ENCODE measurements at regions not wholly inside any gene's neighbourhood (a gene's known extent, or its start where the extent isn't known, plus 50 kb on each side); places are given as distances from the start of the nearest gene placed in this dataset.
A peak's percentile ranks its signal among the peaks of the same experiment; 100 is the strongest.

DNA sequence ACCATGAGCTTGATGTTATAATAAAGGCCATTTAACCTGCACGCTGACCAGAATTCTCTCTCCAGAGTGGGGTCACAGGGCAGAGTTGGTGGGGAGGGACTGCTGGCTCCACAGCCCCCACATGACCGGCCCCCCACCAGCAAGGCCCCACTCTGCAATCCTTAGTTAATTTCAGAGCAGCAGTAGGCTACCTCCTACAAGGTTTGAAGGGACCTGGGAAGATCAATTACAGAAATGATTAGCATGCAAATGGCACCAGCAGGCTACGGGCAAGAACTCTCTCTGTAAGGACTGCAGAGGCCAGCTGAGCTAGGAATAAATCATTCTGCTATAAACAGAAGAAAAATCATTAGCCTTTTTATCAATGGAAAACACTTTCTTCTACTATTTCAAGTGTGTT lies 135.3 kb downstream of the C1D start:
- DNase-seq: no peak

DNA sequence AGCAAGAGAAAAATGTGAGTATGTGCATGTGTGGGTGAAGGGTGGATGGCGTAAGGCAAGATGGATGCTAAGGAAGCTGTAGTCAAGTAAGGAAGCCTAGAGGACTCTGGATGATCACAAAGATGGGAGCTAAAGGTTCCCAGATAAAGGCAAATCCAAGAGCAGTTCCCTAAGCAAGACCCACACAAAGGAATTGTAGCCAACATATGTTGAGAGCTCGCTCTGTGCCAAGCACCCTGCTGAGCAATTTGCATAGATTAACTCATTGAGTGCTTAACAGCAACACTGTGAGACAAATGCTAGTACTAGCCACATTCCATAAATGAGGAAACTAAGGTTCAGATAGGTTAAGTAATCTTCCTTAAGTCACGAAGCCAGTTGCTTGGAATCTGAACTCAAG lies 132.6 kb downstream of the C1D start:
- DNase-seq: no peak

- DNase-seq: peak; percentile 83
Measured at GRCh38 chr2:67936969-67937368, 125.8 kb downstream of the C1D start.

- no peak for DNase-seq
Measured at GRCh38 chr2:67938053-67938452, 124.8 kb downstream of the C1D start.

GRCh38 chr2:67945056-67945455 lies 117.7 kb downstream of the C1D start:
- DNase-seq: no peak

DNA sequence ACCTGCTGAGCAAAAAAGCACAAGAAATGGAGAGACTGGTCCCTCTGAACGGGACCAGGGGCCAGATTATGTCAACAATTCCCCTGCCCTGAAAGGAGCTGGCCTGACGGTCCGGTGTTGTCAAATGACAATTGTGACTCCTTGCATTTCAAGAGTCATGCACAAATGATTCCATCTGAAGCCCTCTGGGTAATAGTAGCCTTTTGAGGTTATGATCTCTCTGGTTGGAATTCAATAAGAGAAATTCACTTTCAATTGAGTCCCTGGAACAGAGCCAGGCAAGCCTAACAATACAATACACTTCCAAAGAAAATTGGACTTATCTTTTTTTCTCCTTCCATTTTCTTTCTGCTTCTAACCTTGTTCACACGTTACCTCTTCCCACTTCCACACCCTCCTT lies 116.9 kb downstream of the C1D start:
- no peak for DNase-seq

DNA sequence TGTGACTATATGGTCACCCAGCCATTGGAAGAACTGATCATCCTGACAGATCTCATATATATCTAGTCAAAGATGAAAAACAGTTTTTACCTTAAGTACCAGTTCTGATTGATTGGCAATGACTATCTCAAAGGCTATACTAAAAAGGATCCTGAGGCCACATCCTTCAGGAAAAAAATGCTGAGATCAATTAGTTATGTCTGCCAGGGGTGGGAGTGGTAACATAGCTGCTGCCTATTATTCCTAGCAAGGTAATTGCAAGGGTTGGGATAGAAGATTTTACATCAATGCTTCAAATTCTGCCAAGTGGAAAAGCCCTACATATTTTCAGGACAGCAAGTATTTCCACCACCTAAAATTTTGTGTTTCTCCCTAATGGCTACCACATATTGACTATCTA lies 114.7 kb downstream of the C1D start:
- DNase-seq: no peak

DNA sequence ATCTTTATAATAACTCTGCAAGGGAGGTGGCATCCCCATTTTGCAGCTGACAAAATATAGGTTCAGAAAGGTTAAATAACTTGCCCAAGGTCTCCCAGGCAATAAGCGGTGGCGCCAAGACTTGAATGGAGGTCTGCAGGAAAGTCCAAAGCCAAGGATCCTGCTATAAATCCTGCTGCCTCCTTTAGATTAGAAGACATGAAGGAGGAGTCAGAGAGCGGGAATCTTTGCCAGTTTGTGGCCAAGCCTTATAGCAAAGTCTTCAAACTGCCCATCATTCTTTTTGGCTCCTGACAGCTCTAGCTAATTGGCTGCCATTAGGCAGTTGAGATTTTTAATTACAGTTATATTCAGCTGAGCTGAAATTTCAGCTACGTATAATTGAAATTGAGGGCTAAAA lies 114.3 kb downstream of the C1D start:
- no peak for DNase-seq

GRCh38 chr2:67950018-67950417 lies 112.8 kb downstream of the C1D start:
- peak; percentile 42 for DNase-seq

- peak; percentile 25 for DNase-seq
Measured at GRCh38 chr2:67950919-67951318, 111.9 kb downstream of the C1D start.

DNA sequence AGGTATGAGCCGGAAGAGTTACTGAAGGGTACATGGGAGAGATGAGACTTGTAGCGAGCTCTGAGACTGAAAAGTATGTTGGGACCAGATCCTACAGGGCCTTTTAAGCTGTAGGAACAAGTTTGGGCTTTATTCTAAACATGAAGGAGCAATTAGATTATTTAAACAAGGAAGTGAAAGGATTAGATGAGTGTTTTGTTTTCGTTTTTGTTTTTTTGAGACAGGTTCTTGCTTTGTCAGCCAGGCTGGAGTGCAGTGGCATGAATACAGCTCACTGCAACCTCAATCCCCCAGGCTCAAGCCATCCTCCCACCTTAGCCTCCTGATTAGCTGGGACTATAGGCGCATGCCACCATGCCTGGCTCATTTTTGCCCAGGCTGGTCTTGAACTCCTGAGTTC lies 110.7 kb downstream of the C1D start:
- DNase-seq: no peak

- DNase-seq: no peak
Measured at GRCh38 chr2:67954093-67954748, 108.6 kb downstream of the C1D start.

DNA sequence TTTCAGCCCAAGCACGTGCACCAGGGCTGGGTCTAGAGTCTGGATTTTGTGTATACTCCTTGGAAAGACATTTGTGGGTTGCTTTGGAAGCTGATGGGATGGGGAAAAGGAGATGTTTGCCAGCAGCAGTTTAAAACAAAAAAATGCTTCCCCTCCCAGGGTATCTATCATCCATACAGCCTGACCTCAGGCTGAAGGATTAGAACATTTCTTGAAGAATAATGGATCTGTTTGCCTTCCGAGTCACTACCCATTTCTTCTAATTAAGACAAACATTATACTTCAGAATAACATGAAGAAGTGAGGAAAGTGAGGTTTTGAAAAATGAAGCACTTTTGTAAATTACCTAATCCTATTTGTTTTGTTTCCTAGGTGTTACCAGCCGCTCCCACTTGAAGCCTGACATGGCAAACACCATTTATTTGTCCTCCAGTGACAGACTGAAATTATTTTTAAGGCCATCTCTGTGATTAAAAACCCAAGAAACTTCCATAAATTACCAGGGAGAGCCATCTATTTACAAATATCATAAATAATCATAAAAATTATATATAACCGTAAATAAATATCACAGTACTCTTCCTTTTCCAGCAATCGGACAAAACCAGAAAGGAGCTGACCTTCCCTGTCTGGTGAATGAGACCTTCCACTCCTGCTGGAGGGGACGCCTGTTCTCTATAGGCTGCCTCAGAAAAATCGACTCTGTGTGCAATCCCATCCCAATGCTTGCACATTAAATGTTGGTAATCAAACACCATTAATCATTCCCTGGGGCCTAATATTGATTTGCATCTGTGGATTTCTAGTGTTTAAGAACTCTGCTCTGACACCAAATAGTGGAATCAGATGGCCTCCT lies 106.8 kb downstream of the C1D start:
- DNase-seq: no peak

DNA sequence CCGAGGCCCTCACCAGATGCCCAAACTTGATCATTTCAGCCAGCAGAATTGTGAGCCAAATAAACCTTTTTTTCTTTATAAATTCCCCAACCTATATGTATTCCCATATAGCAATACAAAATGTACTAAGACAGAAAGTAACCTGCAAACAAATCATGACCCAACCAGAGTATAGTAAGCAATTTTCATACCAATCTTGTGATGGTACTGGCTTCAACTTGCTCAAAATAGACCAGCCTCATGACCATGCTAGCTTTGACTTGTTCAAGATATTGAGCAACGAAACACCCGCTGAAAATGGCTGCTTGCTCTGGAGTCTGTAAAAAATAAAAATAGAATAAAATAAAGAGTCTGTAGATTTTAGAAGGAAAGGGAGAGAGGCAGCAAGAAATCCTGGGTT lies 97.6 kb downstream of the C1D start:
- DNase-seq: no peak

GRCh38 chr2:67970071-67970470 lies 92.7 kb downstream of the C1D start:
- no peak for DNase-seq

DNA sequence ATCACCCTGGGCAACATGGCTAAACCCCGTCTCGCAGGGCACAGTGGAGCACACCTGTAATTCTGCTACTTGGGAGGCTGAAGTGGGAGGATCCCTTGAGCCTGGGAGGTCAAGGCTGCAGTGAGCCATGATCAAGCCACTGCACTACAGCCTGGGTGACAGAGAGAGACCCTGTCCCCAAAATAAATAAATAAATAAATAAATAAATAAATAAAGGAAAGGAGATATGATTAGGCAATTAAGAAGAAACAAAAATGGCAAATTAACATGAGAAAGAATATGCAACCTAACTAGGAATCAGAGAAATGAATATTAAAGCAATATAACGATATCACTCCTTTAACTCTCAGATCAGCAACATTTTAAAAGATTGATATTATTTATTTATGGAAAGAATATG lies 92.3 kb downstream of the C1D start:
- no peak for DNase-seq

GRCh38 chr2:67974559-67975430 lies 88.0 kb downstream of the C1D start:
- peak; percentile 66 for DNase-seq

- DNase-seq: no peak
Measured at GRCh38 chr2:67977464-67977863, 85.3 kb downstream of the C1D start.

GRCh38 chr2:67982956-67983355 lies 79.8 kb downstream of the C1D start:
- no peak for DNase-seq

DNA sequence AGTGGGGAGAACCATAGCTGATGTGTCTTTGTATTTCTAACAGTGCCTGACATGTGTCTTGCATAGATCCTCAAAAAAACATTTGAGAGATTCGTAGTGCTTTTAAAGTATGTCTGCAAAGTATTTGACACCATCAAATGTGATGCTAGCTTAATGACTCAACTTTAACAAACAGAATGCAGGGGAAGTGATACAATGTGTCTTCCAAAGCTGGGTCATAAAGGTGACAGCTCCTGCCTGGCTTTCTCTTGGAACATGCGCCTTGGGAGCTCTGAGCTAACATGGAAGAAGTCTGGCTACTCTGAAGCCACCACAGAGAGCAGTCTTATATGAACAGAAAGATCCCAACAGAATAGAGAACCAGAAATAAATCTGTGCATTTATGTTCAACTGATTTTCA lies 78.2 kb downstream of the C1D start:
- DNase-seq: no peak

GRCh38 chr2:67985586-67985985 lies 77.2 kb downstream of the C1D start:
- DNase-seq: no peak

DNA sequence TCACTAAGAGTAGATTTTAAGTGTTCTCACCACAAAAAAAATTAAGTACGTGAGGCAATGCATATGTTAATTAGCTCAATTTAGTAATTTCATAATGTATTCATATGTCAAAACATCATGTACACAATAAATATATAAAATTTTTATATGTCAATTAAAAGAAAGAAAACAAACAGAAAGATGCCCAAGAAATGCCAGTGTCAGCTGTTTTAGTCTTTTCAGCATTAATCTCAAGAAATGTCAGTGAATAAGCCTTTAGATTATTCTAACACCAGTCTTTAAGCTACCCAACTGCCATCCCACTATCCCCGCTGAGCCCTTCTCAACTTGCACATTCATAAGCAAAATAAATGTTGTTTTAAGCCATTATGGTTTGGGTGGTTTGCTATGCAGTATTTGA lies 76.5 kb downstream of the C1D start:
- no peak for DNase-seq

Data from OCI-M1 (cell line).